ENCODE measurements at regions not wholly inside any gene's neighbourhood (a gene's known extent, or its start where the extent isn't known, plus 50 kb on each side); places are given as distances from the start of the nearest gene placed in this dataset.

- Mint-ChIP-seq H3K4me3 (no peak overlapping the region), H3K9me3 (peaks cover 2 to 10% (median 4%) of the 10 kb centered on the region in 7 donors), H3K4me1 (no peaks in the 10 kb centered on the region), H3K27me3 (ENCODE audit: low read depth in 3 of 3) (no peaks in the 10 kb centered on the region), H3K27ac (no peak overlapping the region), H3K36me3 (no peaks in the 10 kb centered on the region)
- intact Hi-C loops (cut with micrococcal nuclease): no loop called here
- no peaks in the 10 kb centered on the region for H3K27me3 ChIP-seq (ENCODE audit: control insufficient read depth in 2 of 2, insufficient read depth in 2 of 2, low read length in 2 of 2)
- no peak overlapping the region for H3K9ac ChIP-seq (ENCODE audit: insufficient read depth, low read length, poor library complexity, severe bottlenecking)
- WGBS (ENCODE audit: insufficient coverage): 89% methylated on average over 2 of the region's 3 CpGs
- DNase-seq: no peak
- no peak overlapping the region for H3K27ac ChIP-seq (ENCODE audit: low read depth in 1 of 2, low read length in 2 of 2)
- no peaks in the 10 kb centered on the region for H3K9me3 ChIP-seq (replicated peaks in 1 of 2; ENCODE audit: control insufficient read depth in 1 of 2, insufficient read depth in 1 of 2, low read length in 2 of 2)
- no peak overlapping the region for H2AFZ ChIP-seq (ENCODE audit: insufficient read depth, low read depth, low read length, poor library complexity, severe bottlenecking)
- H3K79me2 ChIP-seq (ENCODE audit: insufficient read depth, low read length): no peaks in the 10 kb centered on the region
- H3K4me1 ChIP-seq (ENCODE audit: control insufficient read depth in 1 of 2, insufficient read depth in 2 of 2, low read length in 2 of 2): no peaks in the 10 kb centered on the region
- TF ChIP-seq CTCF (IDR thresholded peaks at IDR 0.05): no peak
- no peak overlapping the region for H3K4me2 ChIP-seq (replicated peaks; ENCODE audit: extremely low read depth, low read length, poor library complexity, severe bottlenecking)
- H3K4me3 ChIP-seq (replicated peaks in 1 of 3; ENCODE audit: low read depth in 2 of 3, low read length in 3 of 3): no peak overlapping the region
- no peaks in the 10 kb centered on the region for H3K36me3 ChIP-seq (replicated peaks in 1 of 2; ENCODE audit: control insufficient read depth in 1 of 2, insufficient read depth in 2 of 2, low read length in 2 of 2)
- no peaks in the 10 kb centered on the region for H4K20me1 ChIP-seq (ENCODE audit: insufficient read depth, low read length)
These were observed 323.5 kb upstream of the CRIM1 start for GRCh38 chr2:36032046-36032445.

- H3K9me3 Mint-ChIP-seq: peaks cover 0 to 8% (median 3%) of the 10 kb centered on the region in 7 donors
- no peak overlapping the region for H3K9ac ChIP-seq (ENCODE audit: insufficient read depth, low read length, poor library complexity, severe bottlenecking)
- H4K20me1 ChIP-seq (ENCODE audit: insufficient read depth, low read length): no peaks in the 10 kb centered on the region
- no peaks in the 10 kb centered on the region for H3K36me3 ChIP-seq (replicated peaks in 1 of 2; ENCODE audit: control insufficient read depth in 1 of 2, insufficient read depth in 2 of 2, low read length in 2 of 2)
- no peak overlapping the region for H3K4me2 ChIP-seq (replicated peaks; ENCODE audit: extremely low read depth, low read length, poor library complexity, severe bottlenecking)
- H3K4me3 ChIP-seq (replicated peaks in 1 of 3; ENCODE audit: low read depth in 2 of 3, low read length in 3 of 3): no peak overlapping the region
- no peaks in the 10 kb centered on the region for H3K4me1 Mint-ChIP-seq
- no peaks in the 10 kb centered on the region for H3K27me3 ChIP-seq (ENCODE audit: control insufficient read depth in 2 of 2, insufficient read depth in 2 of 2, low read length in 2 of 2)
- H3K27ac Mint-ChIP-seq: no peak overlapping the region
- no peaks in the 10 kb centered on the region for H3K79me2 ChIP-seq (ENCODE audit: insufficient read depth, low read length)
- H3K9me3 ChIP-seq (replicated peaks in 1 of 2; ENCODE audit: control insufficient read depth in 1 of 2, insufficient read depth in 1 of 2, low read length in 2 of 2): no peaks in the 10 kb centered on the region
- no peak overlapping the region for H3K27ac ChIP-seq (ENCODE audit: low read depth in 1 of 2, low read length in 2 of 2)
- TF ChIP-seq CTCF (IDR thresholded peaks at IDR 0.05): no peak
- no peaks in the 10 kb centered on the region for H3K27me3 Mint-ChIP-seq (ENCODE audit: low read depth in 3 of 3)
- no peaks in the 10 kb centered on the region for H3K4me1 ChIP-seq (ENCODE audit: control insufficient read depth in 1 of 2, insufficient read depth in 2 of 2, low read length in 2 of 2)
- no peak for DNase-seq
- no CpG with 5 or more reads among the region's 1 CpG for WGBS (ENCODE audit: insufficient coverage)
- intact Hi-C loops (cut with micrococcal nuclease): no loop called here
- no peak overlapping the region for H2AFZ ChIP-seq (ENCODE audit: insufficient read depth, low read depth, low read length, poor library complexity, severe bottlenecking)
- H3K36me3 Mint-ChIP-seq: no peaks in the 10 kb centered on the region
- no peak overlapping the region for H3K4me3 Mint-ChIP-seq
These were observed 324.1 kb upstream of the CRIM1 start for GRCh38 chr2:36031471-36031870.

All from CD14-positive monocyte (primary cell).